ENCODE measurements at regions not wholly inside any gene's neighbourhood (a gene's known extent, or its start where the extent isn't known, plus 50 kb on each side); places are given as distances from the start of the nearest gene placed in this dataset.

DNA sequence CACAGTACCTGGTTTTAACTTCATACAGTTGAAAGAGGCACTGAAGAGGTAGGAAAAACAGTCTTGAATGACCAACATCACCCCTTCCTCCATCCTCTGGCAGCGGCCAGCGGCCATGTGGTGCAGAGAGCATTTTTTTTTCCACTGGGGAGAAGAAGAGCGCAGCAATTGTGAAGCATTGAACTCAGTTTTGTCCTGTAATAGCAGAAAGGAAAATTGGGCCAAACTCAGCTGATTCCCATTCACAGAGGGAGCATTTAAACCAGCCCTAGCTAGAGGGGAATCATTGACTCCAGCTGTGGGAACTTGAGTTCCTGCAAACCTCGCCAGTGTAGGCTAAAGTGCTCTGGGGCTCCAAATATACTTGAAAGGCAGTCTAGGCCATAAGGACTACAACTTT, 316.6 kb upstream of the CHST9 start:
- TF ChIP-seq, protein P1, sequence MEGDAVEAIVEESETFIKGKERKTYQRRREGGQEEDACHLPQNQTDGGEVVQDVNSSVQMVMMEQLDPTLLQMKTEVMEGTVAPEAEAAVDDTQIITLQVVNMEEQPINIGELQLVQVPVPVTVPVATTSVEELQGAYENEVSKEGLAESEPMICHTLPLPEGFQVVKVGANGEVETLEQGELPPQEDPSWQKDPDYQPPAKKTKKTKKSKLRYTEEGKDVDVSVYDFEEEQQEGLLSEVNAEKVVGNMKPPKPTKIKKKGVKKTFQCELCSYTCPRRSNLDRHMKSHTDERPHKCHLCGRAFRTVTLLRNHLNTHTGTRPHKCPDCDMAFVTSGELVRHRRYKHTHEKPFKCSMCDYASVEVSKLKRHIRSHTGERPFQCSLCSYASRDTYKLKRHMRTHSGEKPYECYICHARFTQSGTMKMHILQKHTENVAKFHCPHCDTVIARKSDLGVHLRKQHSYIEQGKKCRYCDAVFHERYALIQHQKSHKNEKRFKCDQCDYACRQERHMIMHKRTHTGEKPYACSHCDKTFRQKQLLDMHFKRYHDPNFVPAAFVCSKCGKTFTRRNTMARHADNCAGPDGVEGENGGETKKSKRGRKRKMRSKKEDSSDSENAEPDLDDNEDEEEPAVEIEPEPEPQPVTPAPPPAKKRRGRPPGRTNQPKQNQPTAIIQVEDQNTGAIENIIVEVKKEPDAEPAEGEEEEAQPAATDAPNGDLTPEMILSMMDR (IDR thresholded peaks at IDR 0.05) = no peak

DNA sequence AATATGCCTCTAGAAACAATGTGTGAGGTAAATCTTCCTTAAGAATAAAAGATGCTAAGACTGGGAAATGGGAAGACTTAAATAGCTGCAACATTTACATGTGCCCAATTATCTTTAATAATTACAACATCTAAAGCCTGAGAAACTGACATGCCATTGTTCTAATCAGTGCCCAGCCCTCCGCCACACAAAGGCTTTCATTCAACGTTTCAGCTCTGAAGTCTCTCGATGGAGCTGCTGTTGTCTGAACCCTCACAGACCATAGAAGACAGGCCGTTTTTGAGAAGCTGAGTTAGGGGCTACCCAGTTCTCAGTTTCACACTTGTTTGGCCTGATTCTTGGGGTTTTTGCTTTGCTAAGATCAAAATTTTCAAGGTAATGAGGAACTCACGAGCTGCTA, 315.4 kb upstream of the CHST9 start:
- H3K4me1 Mint-ChIP-seq (ENCODE audit: low read depth) = no peaks in the 10 kb centered on the region
- H3K4me3 Mint-ChIP-seq = no peak overlapping the region
- TF ChIP-seq, protein P1 (IDR thresholded peaks at IDR 0.05) = no peak
- no peak for DNase-seq
- H3K9me3 Mint-ChIP-seq = peaks cover 33% of the 10 kb centered on the region
- no peak overlapping the region for H3K27ac Mint-ChIP-seq
- H3K27me3 Mint-ChIP-seq (ENCODE audit: insufficient read depth) = no peaks in the 10 kb centered on the region
- no peaks in the 10 kb centered on the region for H3K36me3 Mint-ChIP-seq (ENCODE audit: low read depth)

More for the DNA sequence above, 316.6 kb upstream of the CHST9 start:
- no peaks in the 10 kb centered on the region for H3K36me3 Mint-ChIP-seq (ENCODE audit: low read depth)
- no peak overlapping the region for H3K4me3 Mint-ChIP-seq
- H3K27me3 Mint-ChIP-seq (ENCODE audit: insufficient read depth) = no peaks in the 10 kb centered on the region
- no peaks in the 10 kb centered on the region for H3K4me1 Mint-ChIP-seq (ENCODE audit: low read depth)
- peaks cover 42% of the 10 kb centered on the region for H3K9me3 Mint-ChIP-seq
- no peak for DNase-seq
- no peak overlapping the region for H3K27ac Mint-ChIP-seq

- no peaks in the 10 kb centered on the region for H3K36me3 Mint-ChIP-seq (ENCODE audit: low read depth)
- H3K27ac Mint-ChIP-seq = no peak overlapping the region
- no peak overlapping the region for H3K4me3 Mint-ChIP-seq
- H3K4me1 Mint-ChIP-seq (ENCODE audit: low read depth) = no peaks in the 10 kb centered on the region
- TF ChIP-seq, protein P1 (IDR thresholded peaks at IDR 0.05) = no peak
- H3K9me3 Mint-ChIP-seq = peaks cover 19% of the 10 kb centered on the region
- no peaks in the 10 kb centered on the region for H3K27me3 Mint-ChIP-seq (ENCODE audit: insufficient read depth)
- no peak for DNase-seq
Measured at GRCh38 chr18:27497246-27497645, 312.1 kb upstream of the CHST9 start.

DNA sequence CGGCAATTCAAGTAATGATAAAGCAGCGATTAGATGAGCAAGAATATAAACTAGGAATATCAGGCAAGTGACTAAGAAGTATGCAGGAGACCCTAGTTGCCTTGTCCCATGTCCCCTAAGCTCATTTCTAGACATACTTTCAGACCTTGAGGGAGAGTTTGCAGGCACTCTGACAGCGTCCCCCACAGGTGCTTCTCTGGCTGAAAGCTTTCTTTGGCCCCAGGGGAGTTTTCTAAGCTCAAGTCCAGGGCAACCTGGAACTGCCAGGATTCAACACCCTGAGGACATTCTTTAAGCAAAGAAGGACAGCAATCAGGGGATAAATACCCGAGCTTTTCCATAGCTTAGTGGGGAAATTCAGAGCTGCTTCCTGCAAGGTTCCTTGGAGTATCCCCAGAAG, 308.1 kb upstream of the CHST9 start:
- Mint-ChIP-seq H3K9me3 (peaks cover 34% of the 10 kb centered on the region), H3K4me3 (no peak overlapping the region), H3K27me3 (ENCODE audit: insufficient read depth) (no peaks in the 10 kb centered on the region), H3K36me3 (ENCODE audit: low read depth) (no peaks in the 10 kb centered on the region), H3K27ac (no peak overlapping the region), H3K4me1 (ENCODE audit: low read depth) (no peaks in the 10 kb centered on the region)
- DNase-seq = no peak
- TF ChIP-seq, protein P1 (IDR thresholded peaks at IDR 0.05) = no peak

GRCh38 chr18:27491772-27492171, 306.7 kb upstream of the CHST9 start:
- Mint-ChIP-seq H3K4me3 (no peak overlapping the region), H3K27me3 (ENCODE audit: insufficient read depth) (no peaks in the 10 kb centered on the region), H3K4me1 (ENCODE audit: low read depth) (no peaks in the 10 kb centered on the region), H3K27ac (no peak overlapping the region), H3K9me3 (peaks cover 34% of the 10 kb centered on the region), H3K36me3 (ENCODE audit: low read depth) (no peaks in the 10 kb centered on the region)
- no peak for DNase-seq
- TF ChIP-seq, protein P1 (IDR thresholded peaks at IDR 0.05) = no peak

- no peaks in the 10 kb centered on the region for H3K4me1 Mint-ChIP-seq (ENCODE audit: low read depth)
- TF ChIP-seq, protein P1 (IDR thresholded peaks at IDR 0.05) = no peak
- H3K36me3 Mint-ChIP-seq (ENCODE audit: low read depth) = no peaks in the 10 kb centered on the region
- H3K9me3 Mint-ChIP-seq = peaks cover 22% of the 10 kb centered on the region
- H3K27ac Mint-ChIP-seq = no peak overlapping the region
- H3K27me3 Mint-ChIP-seq (ENCODE audit: insufficient read depth) = no peaks in the 10 kb centered on the region; the same call in 1 of the 2 replicates
- DNase-seq = no peak
- H3K4me3 Mint-ChIP-seq = no peak overlapping the region
Measured at GRCh38 chr18:27483276-27483675, 298.2 kb upstream of the CHST9 start.
